Stimulated activated CD4-positive, alpha-beta T cell treated with anti-CD3 and anti-CD28 coated beads, Interleukin-15, amount 100 ng/mL, for 48 hours (primary cell): ENCODE measurements at regions not wholly inside any gene's neighbourhood (a gene's known extent, or its start where the extent isn't known, plus 50 kb on each side); places are given as distances from the start of the nearest gene placed in this dataset.

Experiments used
- DNase-seq, 2 donors: peaks; one replicate each; pipeline ENCODE4 v3.0.0-alpha.2; 2020; ENCODE audit warnings: low read depth in 2 of 2

DNA sequence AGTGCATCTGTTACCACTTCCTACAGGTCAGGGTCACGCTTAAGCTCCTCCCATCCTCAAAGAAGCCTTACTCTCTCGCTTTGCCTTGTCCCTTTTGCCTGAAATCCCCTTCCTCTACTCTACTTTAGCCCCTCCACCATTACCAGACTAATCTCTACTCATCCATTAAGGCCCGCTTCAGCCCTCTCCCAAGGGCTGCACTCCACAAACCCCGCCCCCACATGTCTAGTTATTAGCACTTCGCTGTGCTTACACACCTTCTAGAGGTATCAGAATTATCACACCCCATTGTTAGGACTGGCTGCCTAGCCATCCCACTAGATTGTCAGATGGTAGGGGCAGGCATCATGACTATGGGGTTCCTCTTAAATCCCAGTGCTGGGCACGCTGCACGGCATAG, 565.7 kb upstream of the WWC1 start:
- no peak for DNase-seq

DNA sequence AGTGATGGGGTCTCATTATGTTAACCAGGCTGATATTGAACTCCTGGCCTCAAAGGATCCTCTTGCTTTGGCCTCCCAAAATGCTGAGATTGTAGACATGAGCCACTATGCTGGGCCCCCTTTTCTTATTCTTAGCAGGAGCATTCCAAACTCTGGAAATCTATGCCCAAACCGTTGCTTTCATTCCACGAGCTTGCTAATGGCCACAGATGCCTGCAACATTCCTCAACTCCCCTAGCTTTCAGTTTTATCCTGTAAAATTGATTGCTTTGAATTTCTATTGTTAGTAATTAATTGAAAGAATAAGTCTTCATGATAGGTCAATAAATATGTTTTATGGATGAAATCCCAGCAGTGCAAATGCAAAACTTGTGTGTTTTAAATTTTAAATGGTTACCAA, 564.8 kb upstream of the WWC1 start:
- DNase-seq, result no peak

DNA sequence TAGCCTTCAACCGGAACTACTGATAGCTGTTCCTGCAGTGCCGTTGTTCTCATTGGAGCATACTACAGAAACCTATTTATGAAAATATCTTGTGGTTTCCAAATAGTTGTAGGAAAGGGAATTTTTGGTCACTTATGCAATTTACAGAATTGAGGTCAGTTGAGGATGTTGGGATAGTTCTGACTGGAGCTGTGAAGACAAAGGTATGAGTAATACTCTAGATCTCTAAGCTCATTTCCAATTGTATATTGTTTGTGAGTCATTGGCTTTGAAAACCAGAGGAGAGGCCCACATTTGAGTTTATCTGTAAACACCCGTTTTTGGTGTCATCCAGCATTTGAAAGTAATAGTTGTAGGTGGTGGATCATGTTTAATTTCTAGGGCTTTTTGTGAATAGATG, 561.3 kb upstream of the WWC1 start:
- DNase-seq, result no peak

DNA sequence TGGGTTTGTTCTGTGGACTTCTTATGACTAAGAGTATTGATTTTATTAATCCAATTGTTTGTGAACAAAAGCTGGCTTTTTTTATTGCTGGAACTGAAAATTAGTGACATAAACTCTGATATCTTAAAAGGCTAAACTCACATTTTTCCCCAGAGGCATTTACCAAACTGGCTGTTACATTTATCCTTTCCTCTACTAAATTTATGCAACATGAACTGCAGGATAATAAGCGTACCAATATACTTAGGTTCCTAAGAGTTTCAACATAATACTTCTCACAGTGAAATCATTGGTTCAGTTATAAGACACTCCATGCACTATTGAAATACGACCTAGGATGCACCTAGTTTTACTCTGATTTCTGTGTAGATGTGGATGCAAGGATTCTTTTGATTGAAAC, 560.8 kb upstream of the WWC1 start:
- no peak for DNase-seq

DNA sequence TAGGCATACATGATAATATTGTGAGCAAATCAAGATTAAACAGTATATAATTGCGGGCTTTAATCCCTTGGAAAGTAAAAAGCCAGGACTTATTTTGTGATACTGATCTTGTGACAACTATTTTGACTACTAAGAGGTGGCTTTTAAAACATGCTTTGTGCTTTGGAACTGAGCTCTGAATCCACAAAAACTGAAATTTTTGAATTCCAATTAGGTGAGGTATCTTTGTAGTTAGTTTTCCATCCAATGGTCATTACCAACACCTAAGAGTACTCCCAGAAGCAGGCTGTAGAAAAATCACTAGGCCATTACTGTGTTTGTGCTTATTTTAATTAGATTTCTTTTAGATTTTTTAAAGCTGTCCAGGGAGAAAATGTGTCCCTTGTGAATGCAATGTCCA, 559.5 kb upstream of the WWC1 start:
- no peak for DNase-seq

GRCh38 chr5:167732499-167732898, 558.9 kb upstream of the WWC1 start:
- no peak for DNase-seq

GRCh38 chr5:167736992-167737391, 554.5 kb upstream of the WWC1 start:
- no peak for DNase-seq

GRCh38 chr5:167743695-167744464, 547.6 kb upstream of the WWC1 start:
- no peak for DNase-seq

DNA sequence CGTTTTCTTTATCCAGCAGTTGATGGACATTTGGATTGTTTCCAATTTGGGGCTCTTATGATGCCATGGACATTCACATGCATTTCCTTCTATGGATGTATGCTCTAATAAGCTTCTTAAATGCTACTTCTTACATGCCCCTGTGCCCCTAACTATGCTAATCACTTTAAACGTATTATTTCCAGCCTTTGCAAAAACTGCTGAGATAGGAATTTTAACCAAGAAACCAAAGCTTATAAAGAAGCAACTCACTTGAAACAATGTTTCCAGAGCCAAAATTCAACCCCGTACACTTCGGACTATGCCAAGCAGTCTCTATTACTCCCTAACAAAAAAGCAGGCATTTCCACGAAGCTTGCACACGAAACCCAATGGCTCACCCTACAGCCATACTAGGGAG, 545.6 kb upstream of the WWC1 start:
- no peak for DNase-seq

DNA sequence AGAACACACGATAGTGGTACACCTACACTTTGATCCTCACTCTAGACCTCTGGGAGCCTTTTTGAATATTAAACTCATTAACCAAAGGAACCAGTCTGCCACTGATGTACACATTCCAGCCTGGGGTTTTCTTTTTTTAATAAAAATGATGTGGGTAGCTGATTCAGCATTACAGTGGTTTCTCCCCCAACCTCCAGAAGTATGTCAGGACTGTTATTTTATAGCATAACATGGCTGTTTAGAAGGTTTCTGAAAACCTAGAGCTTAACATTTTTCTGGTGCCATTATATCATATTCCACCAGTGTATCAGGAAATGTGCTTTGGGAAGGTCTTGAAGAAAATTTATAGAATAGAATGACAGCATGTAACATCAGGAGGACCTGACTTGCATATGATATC, 540.9 kb upstream of the WWC1 start:
- DNase-seq, result no peak

- DNase-seq, result no peak
Observed at GRCh38 chr5:167752936-167753335, 538.5 kb upstream of the WWC1 start.

DNA sequence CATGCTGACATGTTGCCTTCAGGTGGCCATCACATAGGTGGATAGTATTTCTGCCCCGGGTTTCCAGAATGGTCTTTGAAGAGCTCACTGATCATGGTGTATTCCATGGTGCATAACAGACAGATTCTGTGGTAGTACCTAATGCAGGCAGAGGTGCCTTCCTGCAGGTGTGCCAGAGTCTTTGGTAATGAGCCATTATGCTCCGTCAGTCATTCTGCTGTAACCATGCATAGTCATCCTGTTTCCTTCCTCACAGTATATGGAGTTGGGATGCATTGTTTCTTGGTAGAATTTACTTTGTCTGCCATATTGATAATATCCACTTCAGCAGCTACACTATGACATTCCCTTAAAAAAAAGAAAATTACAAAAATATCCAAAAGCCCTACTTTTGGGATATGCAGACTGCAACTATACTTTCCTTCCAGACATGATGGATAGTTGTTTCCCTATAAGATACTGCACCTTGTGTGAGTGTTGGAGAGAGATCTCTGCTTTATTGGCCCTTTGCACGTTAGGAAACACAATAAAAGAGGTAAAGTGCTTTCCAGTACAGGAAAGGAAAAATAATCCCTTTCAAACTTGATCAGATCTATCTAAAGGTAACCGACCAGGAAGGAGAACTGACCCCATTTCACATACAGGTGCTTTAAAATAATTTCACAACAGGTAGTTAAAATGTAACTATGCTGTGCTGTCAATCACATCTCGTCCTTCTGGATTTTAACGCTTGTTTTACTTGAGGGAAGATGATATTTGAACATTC, 537.5 kb upstream of the WWC1 start:
- no peak for DNase-seq

GRCh38 chr5:167754501-167755021, 536.9 kb upstream of the WWC1 start:
- DNase-seq, result no peak

- no peak for DNase-seq
Observed at GRCh38 chr5:167755420-167755819, 536.0 kb upstream of the WWC1 start.

DNA sequence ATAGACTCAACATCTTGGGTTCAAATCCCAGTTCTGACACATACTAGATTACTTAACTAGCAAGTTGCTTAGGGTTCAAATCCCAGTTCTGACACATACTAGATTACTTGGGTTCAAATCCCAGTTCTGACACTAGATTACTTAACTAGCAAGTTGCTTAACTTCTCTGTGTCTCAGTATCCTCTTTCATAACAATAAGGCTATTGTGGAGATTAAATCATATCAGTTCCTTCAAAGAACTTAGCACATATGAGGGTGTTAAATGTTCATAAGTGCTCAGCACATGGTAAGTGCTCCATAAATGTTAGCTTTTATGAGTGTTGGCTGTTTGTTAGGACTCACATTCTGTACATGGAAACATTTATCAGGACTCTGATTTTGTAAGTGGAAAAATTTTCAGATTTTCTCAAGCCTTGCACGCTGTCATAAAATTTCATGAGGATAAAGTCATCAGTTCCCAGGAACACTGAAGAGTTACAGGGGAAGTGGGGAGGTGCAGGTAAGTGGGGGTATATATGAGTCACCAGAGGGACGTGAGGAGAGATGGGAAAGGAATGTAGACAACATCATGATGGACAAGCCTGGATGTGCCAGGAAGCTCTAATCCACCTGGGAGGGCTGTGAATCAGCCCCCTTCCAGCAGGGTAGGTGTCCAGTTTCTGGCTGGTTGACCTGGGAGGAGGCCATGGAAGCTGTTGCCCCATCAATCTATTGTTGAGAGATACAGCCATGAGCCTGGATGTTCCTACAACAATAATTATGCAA, 532.2 kb upstream of the WWC1 start:
- no peak for DNase-seq

DNA sequence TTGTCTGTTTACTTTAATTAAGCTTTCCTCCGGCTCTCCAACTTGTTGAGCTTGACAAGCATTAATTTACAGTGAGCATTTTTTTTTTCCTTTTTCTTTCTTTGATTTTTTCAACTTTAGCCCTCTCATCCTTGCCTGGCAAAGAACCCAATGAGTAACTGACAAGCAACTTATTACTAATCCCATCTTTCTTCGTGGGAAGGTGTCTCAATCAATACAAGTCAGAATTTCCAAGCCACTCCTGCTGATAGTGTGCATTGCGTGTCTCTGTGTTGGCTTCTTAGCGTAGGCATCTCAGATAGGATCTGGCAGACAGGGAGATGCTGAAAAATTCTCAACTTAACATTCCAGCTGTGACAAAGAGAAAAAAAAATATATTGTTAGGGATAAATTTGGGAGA, 527.7 kb upstream of the WWC1 start:
- DNase-seq, result no peak

GRCh38 chr5:167764641-167765289, 526.7 kb upstream of the WWC1 start:
- DNase-seq, result no peak

- no peak for DNase-seq
Observed at GRCh38 chr5:167765352-167765751, 526.1 kb upstream of the WWC1 start.

GRCh38 chr5:167766957-167767356, 524.5 kb upstream of the WWC1 start:
- no peak for DNase-seq

DNA sequence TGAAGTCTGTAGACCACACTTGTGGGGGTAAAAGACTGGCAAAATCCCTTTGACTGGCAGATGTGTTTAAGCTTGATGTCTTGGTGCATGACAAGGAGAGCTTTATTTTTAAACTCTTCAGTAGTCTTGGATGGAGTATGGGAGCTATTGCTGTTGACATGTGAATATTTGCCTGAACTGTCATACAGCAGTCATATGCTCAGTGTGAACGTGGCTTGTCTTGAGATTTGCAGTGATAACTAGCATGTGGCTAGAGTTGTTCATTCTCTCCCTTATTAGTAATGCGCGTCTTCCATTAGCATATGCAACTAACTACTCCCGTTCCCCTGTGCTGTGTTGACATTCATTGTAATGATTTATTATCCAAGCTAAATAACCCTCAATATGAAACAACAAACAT, 523.6 kb upstream of the WWC1 start:
- DNase-seq, result no peak

- DNase-seq, result no peak
Observed at GRCh38 chr5:167769846-167770413, 521.5 kb upstream of the WWC1 start.

GRCh38 chr5:167770461-167770860, 521.0 kb upstream of the WWC1 start:
- DNase-seq, result no peak
